ENCODE measurements at regions not wholly inside any gene's neighbourhood (a gene's known extent, or its start where the extent isn't known, plus 50 kb on each side); places are given as distances from the start of the nearest gene placed in this dataset.

- TF ChIP-seq POLR2A (IDR thresholded peaks at IDR 0.05) (no peak), CTCF (IDR thresholded peaks at IDR 0.05) (no peak)
These were observed 113.5 kb upstream of the IGLL5 start for GRCh38 chr22:22773979-22774604.
